ENCODE measurements at regions not wholly inside any gene's neighbourhood (a gene's known extent, or its start where the extent isn't known, plus 50 kb on each side); places are given as distances from the start of the nearest gene placed in this dataset.
"Not testable (repeated sequence)": the region's sequence is repeated elsewhere in the genome, so short reads cannot be mapped to it uniquely, and the experiment has no call there.

GRCh38 chr5:42037379-42037932, 112.4 kb downstream of the FBXO4 start:
- no peaks in the 10 kb centered on the region for H3K36me3 Mint-ChIP-seq
- no peak overlapping the region for H3K27ac Mint-ChIP-seq
- H3K27me3 Mint-ChIP-seq = peaks cover 6 to 49% of the 10 kb centered on the region in 2 donors
- no peak overlapping the region for H3K4me3 Mint-ChIP-seq
- DNase-seq (ENCODE audit: low spot score) = no peak
- H3K9me3 Mint-ChIP-seq = no peaks in the 10 kb centered on the region
- no peaks in the 10 kb centered on the region for H3K4me1 Mint-ChIP-seq (ENCODE audit: low read depth in 2 of 2)
- no peak for ATAC-seq

- H3K36me3 Mint-ChIP-seq = no peaks in the 10 kb centered on the region
- H3K4me3 Mint-ChIP-seq = no peak overlapping the region
- peaks cover 20 to 57% of the 10 kb centered on the region in 2 donors for H3K27me3 Mint-ChIP-seq
- no peaks in the 10 kb centered on the region for H3K4me1 Mint-ChIP-seq (ENCODE audit: low read depth in 2 of 2)
- no peak for ATAC-seq
- DNase-seq (ENCODE audit: low spot score) = no peak
- H3K27ac Mint-ChIP-seq = no peak overlapping the region
- H3K9me3 Mint-ChIP-seq = peaks cover 3% of the 10 kb centered on the region
Measured at GRCh38 chr5:42043400-42043799, 118.3 kb downstream of the FBXO4 start.

- Mint-ChIP-seq H3K9me3 (no peaks in the 10 kb centered on the region), H3K4me3 (no peak overlapping the region), H3K27me3 (peaks cover 0 to 5% of the 10 kb centered on the region in 2 donors), H3K36me3 (no peaks in the 10 kb centered on the region), H3K4me1 (ENCODE audit: low read depth in 2 of 2) (no peaks in the 10 kb centered on the region), H3K27ac (no peak overlapping the region)
- peak; percentile 65 for DNase-seq (ENCODE audit: low spot score)
- ATAC-seq = peak; percentile 66 to 70
Measured at GRCh38 chr5:42057254-42057690, 132.2 kb downstream of the FBXO4 start.

GRCh38 chr5:42059291-42059690, 134.2 kb downstream of the FBXO4 start:
- H3K27ac Mint-ChIP-seq = no peak overlapping the region
- H3K4me1 Mint-ChIP-seq (ENCODE audit: low read depth in 2 of 2) = no peaks in the 10 kb centered on the region
- H3K27me3 Mint-ChIP-seq = peaks cover 0 to 5% of the 10 kb centered on the region in 2 donors
- no peaks in the 10 kb centered on the region for H3K36me3 Mint-ChIP-seq
- no peaks in the 10 kb centered on the region for H3K9me3 Mint-ChIP-seq
- no peak overlapping the region for H3K4me3 Mint-ChIP-seq
- DNase-seq (ENCODE audit: low spot score) = no peak
- ATAC-seq = no peak

GRCh38 chr5:42059778-42060464, 134.8 kb downstream of the FBXO4 start:
- no peak for DNase-seq (ENCODE audit: low spot score)
- peak in 1 of 2 donors; percentile 45 for ATAC-seq
- H3K27ac Mint-ChIP-seq = no peak overlapping the region
- H3K4me3 Mint-ChIP-seq = no peak overlapping the region
- no peaks in the 10 kb centered on the region for H3K36me3 Mint-ChIP-seq
- no peaks in the 10 kb centered on the region for H3K9me3 Mint-ChIP-seq
- H3K27me3 Mint-ChIP-seq = peaks cover 0 to 5% of the 10 kb centered on the region in 2 donors
- H3K4me1 Mint-ChIP-seq (ENCODE audit: low read depth in 2 of 2) = no peaks in the 10 kb centered on the region

GRCh38 chr5:42061121-42061520, 136.0 kb downstream of the FBXO4 start:
- H3K9me3 Mint-ChIP-seq = no peaks in the 10 kb centered on the region
- H3K36me3 Mint-ChIP-seq = no peaks in the 10 kb centered on the region
- no peak for DNase-seq (ENCODE audit: low spot score)

GRCh38 chr5:42064821-42065220, 139.7 kb downstream of the FBXO4 start:
- no peaks in the 10 kb centered on the region for H3K4me1 Mint-ChIP-seq (ENCODE audit: low read depth in 2 of 2)

More at GRCh38 chr5:42061121-42061520, 136.0 kb downstream of the FBXO4 start:
- Mint-ChIP-seq H3K27me3 (peaks cover 0 to 5% of the 10 kb centered on the region in 2 donors), H3K27ac (no peak overlapping the region), H3K4me3 (no peak overlapping the region), H3K4me1 (ENCODE audit: low read depth in 2 of 2) (no peaks in the 10 kb centered on the region)
- ATAC-seq = no peak

GRCh38 chr5:42066131-42066530, 141.1 kb downstream of the FBXO4 start:
- Mint-ChIP-seq H3K27ac (no peak overlapping the region), H3K27me3 (peaks cover 0 to 2% of the 10 kb centered on the region in 2 donors), H3K36me3 (no peaks in the 10 kb centered on the region), H3K4me1 (ENCODE audit: low read depth in 2 of 2) (no peaks in the 10 kb centered on the region), H3K4me3 (no peak overlapping the region), H3K9me3 (no peaks in the 10 kb centered on the region)
- ATAC-seq = no peak
- no peak for DNase-seq (ENCODE audit: low spot score)

More at GRCh38 chr5:42064821-42065220, 139.7 kb downstream of the FBXO4 start:
- H3K36me3 Mint-ChIP-seq = no peaks in the 10 kb centered on the region
- ATAC-seq (no peak), DNase-seq (ENCODE audit: low spot score) (no peak)
- no peak overlapping the region for H3K27ac Mint-ChIP-seq
- no peak overlapping the region for H3K4me3 Mint-ChIP-seq
- H3K9me3 Mint-ChIP-seq = no peaks in the 10 kb centered on the region
- H3K27me3 Mint-ChIP-seq = peaks cover 0 to 2% of the 10 kb centered on the region in 2 donors

- no peak for DNase-seq (ENCODE audit: low spot score)
- Mint-ChIP-seq H3K36me3 (no peaks in the 10 kb centered on the region), H3K4me3 (no peak overlapping the region), H3K9me3 (peaks cover 6% of the 10 kb centered on the region), H3K4me1 (ENCODE audit: low read depth in 2 of 2) (no peaks in the 10 kb centered on the region), H3K27me3 (peaks cover 0 to 8% of the 10 kb centered on the region in 2 donors), H3K27ac (no peak overlapping the region)
- ATAC-seq = no peak
Measured at GRCh38 chr5:42074353-42074752, 149.3 kb downstream of the FBXO4 start.

- Mint-ChIP-seq H3K4me3 (no peak overlapping the region), H3K27ac (no peak overlapping the region), H3K9me3 (peaks cover 12% of the 10 kb centered on the region), H3K27me3 (no peaks in the 10 kb centered on the region), H3K4me1 (ENCODE audit: low read depth in 2 of 2) (no peaks in the 10 kb centered on the region), H3K36me3 (no peaks in the 10 kb centered on the region)
- DNase-seq (ENCODE audit: low spot score) = no peak
- no peak for ATAC-seq
Measured at GRCh38 chr5:42089705-42090104, 164.6 kb downstream of the FBXO4 start.

- Mint-ChIP-seq H3K4me3 (no peak overlapping the region), H3K36me3 (no peaks in the 10 kb centered on the region), H3K9me3 (peaks cover 12% of the 10 kb centered on the region), H3K27me3 (no peaks in the 10 kb centered on the region), H3K27ac (no peak overlapping the region), H3K4me1 (ENCODE audit: low read depth in 2 of 2) (no peaks in the 10 kb centered on the region)
- ATAC-seq (no peak), DNase-seq (ENCODE audit: low spot score) (no peak)
Measured at GRCh38 chr5:42090162-42090561, 165.1 kb downstream of the FBXO4 start.

GRCh38 chr5:42099846-42100245, 174.8 kb downstream of the FBXO4 start:
- H3K27ac Mint-ChIP-seq; ATAC-seq; H3K36me3 Mint-ChIP-seq; H3K27me3 Mint-ChIP-seq; H3K4me1 Mint-ChIP-seq (ENCODE audit: low read depth in 2 of 2); DNase-seq (ENCODE audit: low spot score); H3K4me3 Mint-ChIP-seq: not testable (repeated sequence)
- H3K9me3 Mint-ChIP-seq = peaks cover 11% of the 10 kb centered on the region

GRCh38 chr5:42108468-42108867, 183.4 kb downstream of the FBXO4 start:
- Mint-ChIP-seq H3K9me3 (peaks cover 17% of the 10 kb centered on the region), H3K36me3 (peaks cover 11% of the 10 kb centered on the region), H3K27me3 (no peaks in the 10 kb centered on the region), H3K4me3 (no peak overlapping the region), H3K4me1 (ENCODE audit: low read depth in 2 of 2) (no peaks in the 10 kb centered on the region), H3K27ac (no peak overlapping the region)
- no peak for ATAC-seq
- no peak for DNase-seq (ENCODE audit: low spot score)

- no peaks in the 10 kb centered on the region for H3K4me1 Mint-ChIP-seq (ENCODE audit: low read depth in 2 of 2)
- no peaks in the 10 kb centered on the region for H3K27me3 Mint-ChIP-seq
- H3K4me3 Mint-ChIP-seq = no peak overlapping the region
- ATAC-seq (no peak), DNase-seq (ENCODE audit: low spot score) (no peak)
- H3K36me3 Mint-ChIP-seq = peaks cover 11% of the 10 kb centered on the region
- peaks cover 17% of the 10 kb centered on the region for H3K9me3 Mint-ChIP-seq
- no peak overlapping the region for H3K27ac Mint-ChIP-seq
Measured at GRCh38 chr5:42109006-42109572, 184.0 kb downstream of the FBXO4 start.
